ENCODE measurements at regions not wholly inside any gene's neighbourhood (a gene's known extent, or its start where the extent isn't known, plus 50 kb on each side); places are given as distances from the start of the nearest gene placed in this dataset.

DNA sequence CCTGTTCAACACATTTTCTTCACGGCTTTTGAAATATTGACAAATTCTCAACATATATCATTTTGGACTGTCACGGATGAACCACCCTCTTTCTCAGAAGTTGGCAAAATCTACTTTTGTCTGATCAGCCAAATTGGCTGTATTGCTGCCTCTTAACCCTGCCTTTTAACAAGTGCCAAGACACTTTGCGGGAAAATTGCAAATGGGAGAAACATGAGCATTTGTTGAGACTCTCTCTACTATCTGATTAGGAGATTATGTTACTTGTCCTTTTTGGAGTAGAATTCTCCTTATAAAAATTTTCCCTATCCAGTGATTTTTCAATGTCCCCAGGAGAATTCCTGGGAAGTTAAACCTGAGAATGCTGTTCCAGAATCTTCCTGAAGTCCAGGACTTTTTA lies 256.2 kb upstream of the ZSWIM2 start:
- H3K27ac Mint-ChIP-seq: no peak overlapping the region
- TF ChIP-seq, protein P1, sequence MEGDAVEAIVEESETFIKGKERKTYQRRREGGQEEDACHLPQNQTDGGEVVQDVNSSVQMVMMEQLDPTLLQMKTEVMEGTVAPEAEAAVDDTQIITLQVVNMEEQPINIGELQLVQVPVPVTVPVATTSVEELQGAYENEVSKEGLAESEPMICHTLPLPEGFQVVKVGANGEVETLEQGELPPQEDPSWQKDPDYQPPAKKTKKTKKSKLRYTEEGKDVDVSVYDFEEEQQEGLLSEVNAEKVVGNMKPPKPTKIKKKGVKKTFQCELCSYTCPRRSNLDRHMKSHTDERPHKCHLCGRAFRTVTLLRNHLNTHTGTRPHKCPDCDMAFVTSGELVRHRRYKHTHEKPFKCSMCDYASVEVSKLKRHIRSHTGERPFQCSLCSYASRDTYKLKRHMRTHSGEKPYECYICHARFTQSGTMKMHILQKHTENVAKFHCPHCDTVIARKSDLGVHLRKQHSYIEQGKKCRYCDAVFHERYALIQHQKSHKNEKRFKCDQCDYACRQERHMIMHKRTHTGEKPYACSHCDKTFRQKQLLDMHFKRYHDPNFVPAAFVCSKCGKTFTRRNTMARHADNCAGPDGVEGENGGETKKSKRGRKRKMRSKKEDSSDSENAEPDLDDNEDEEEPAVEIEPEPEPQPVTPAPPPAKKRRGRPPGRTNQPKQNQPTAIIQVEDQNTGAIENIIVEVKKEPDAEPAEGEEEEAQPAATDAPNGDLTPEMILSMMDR (conservative IDR thresholded peaks at IDR 0.05): no peak
- H2AFZ ChIP-seq (ENCODE audit: low read length): no peak overlapping the region

More for the DNA sequence above, 256.2 kb upstream of the ZSWIM2 start:
- Histone ChIP-seq H3K4ac (ENCODE audit: low read depth, low read length) (no peak overlapping the region), H3K9me3 (ENCODE audit: control insufficient read depth, low read depth, low read length) (no peaks in the 10 kb centered on the region), H4K5ac (ENCODE audit: insufficient read length, low read depth, low read length) (no peak overlapping the region), H3K79me2 (ENCODE audit: insufficient read depth, low read length) (no peaks in the 10 kb centered on the region), H3T11ph (ENCODE audit: low read length) (no peak overlapping the region), H3K27me3 (ENCODE audit: insufficient read depth, low read length) (no peaks in the 10 kb centered on the region), H3K56ac (ENCODE audit: insufficient read length, low read depth, low read length) (no peak overlapping the region), H4K91ac (ENCODE audit: insufficient read length, low read depth, low read length) (no peak overlapping the region), H3K27ac (ENCODE audit: insufficient read length, low read depth, low read length) (no peak overlapping the region), H2BK15ac (ENCODE audit: low read depth, low read length) (no peak overlapping the region), H3K9ac (ENCODE audit: extremely low read depth, insufficient read length, low read length) (no peak overlapping the region), H3K23me2 (ENCODE audit: insufficient read length, low read depth, low read length, poor library complexity, severe bottlenecking) (no peaks in the 10 kb centered on the region), H2BK5ac (ENCODE audit: insufficient read length, low read length) (no peak overlapping the region), H4K8ac (replicated peaks; ENCODE audit: insufficient read length, low read depth, low read length) (no peak overlapping the region), H2AK5ac (ENCODE audit: insufficient read length, low read length) (no peak overlapping the region), H3K4me1 (ENCODE audit: insufficient read depth, low read length) (no peaks in the 10 kb centered on the region), H3K4me2 (ENCODE audit: insufficient read depth, insufficient read length, low read length) (no peak overlapping the region), H3K23ac (ENCODE audit: insufficient read length, low read depth, low read length) (no peak overlapping the region), H2BK120ac (ENCODE audit: low read depth, low read length, poor library complexity, severe bottlenecking) (no peak overlapping the region), H3K79me1 (ENCODE audit: insufficient read depth, low read depth, low read length, poor library complexity, severe bottlenecking) (no peaks in the 10 kb centered on the region), H2BK20ac (ENCODE audit: low read depth, low read length, poor library complexity, severe bottlenecking) (no peak overlapping the region), H4K20me1 (ENCODE audit: control insufficient read depth, insufficient read depth, insufficient read length) (no peaks in the 10 kb centered on the region), H2BK12ac (ENCODE audit: insufficient read length, low read depth, low read length) (no peak overlapping the region), H3K14ac (ENCODE audit: insufficient read depth, low read length) (no peak overlapping the region), H3K18ac (ENCODE audit: insufficient read length, low read depth, low read length) (no peak overlapping the region)
- no CpG with 5 or more reads among the region's 3 CpGs for WGBS (ENCODE audit: extremely low coverage, insufficient read length, low lambda C conversion rate)
- DNase-seq: no peak
- no peaks in the 10 kb centered on the region for H3K27me3 Mint-ChIP-seq (ENCODE audit: low read depth)
- H3K4me1 Mint-ChIP-seq: no peaks in the 10 kb centered on the region
- H3K9me3 Mint-ChIP-seq: no peaks in the 10 kb centered on the region
- H3K36me3 Mint-ChIP-seq (ENCODE audit: insufficient read depth in 1 of 3, low read depth in 3 of 3): no peaks in the 10 kb centered on the region
- H3K4me3 Mint-ChIP-seq: no peak overlapping the region
